ENCODE measurements at regions not wholly inside any gene's neighbourhood (a gene's known extent, or its start where the extent isn't known, plus 50 kb on each side); places are given as distances from the start of the nearest gene placed in this dataset.

- DNase-seq, result no peak
Measured at GRCh38 chr2:158732573-158733429, 62.3 kb upstream of the DAPL1 start.

GRCh38 chr2:158733430-158733755, 61.7 kb upstream of the DAPL1 start:
- no peak for DNase-seq

- DNase-seq, result no peak
Measured at GRCh38 chr2:158734442-158734841, 60.7 kb upstream of the DAPL1 start.

- DNase-seq, result no peak
Measured at GRCh38 chr2:158735822-158736580, 59.1 kb upstream of the DAPL1 start.

GRCh38 chr2:158738363-158738762, 56.8 kb upstream of the DAPL1 start:
- DNase-seq, result no peak

- DNase-seq, result no peak
Measured at GRCh38 chr2:158740127-158740526, 55.0 kb upstream of the DAPL1 start.

GRCh38 chr2:158740621-158741020, 54.5 kb upstream of the DAPL1 start:
- no peak for DNase-seq

GRCh38 chr2:158741625-158742024, 53.5 kb upstream of the DAPL1 start:
- no peak for DNase-seq

GRCh38 chr2:158742536-158742935, 52.6 kb upstream of the DAPL1 start:
- no peak for DNase-seq

- no peak for DNase-seq
Measured at GRCh38 chr2:158743466-158743865, 51.7 kb upstream of the DAPL1 start.

- DNase-seq, result no peak
Measured at GRCh38 chr2:158743879-158744278, 51.2 kb upstream of the DAPL1 start.

- peak in 2 of 5 donors; percentile 9 to 31 for DNase-seq
Measured at GRCh38 chr2:158745067-158745865, 49.9 kb upstream of the DAPL1 start.

Data from T-helper 1 cell (primary cell).